IgD-negative memory B cell (primary cell): ENCODE measurements at regions not wholly inside any gene's neighbourhood (a gene's known extent, or its start where the extent isn't known, plus 50 kb on each side); places are given as distances from the start of the nearest gene placed in this dataset.

Source experiments
- H3K27ac Mint-ChIP-seq, 3 donors: one replicate each; pipeline ENCODE4 v1.8.0; 2020 to 2022; ENCODE audit warnings: mild to moderate bottlenecking in 3 of 3, mixed read lengths in 3 of 3, moderate library complexity in 1 of 3
- H3K27me3 Mint-ChIP-seq: one replicate; pipeline ENCODE4 v1.8.0; 2021; ENCODE audit warnings: mixed read lengths
- H3K36me3 Mint-ChIP-seq: one replicate; pipeline ENCODE4 v1.8.0; 2020; ENCODE audit warnings: mild to moderate bottlenecking, mixed read lengths
- H3K4me1 Mint-ChIP-seq, 3 donors: one replicate each; pipeline ENCODE4 v1.8.0; 2020 to 2022; ENCODE audit warnings: mixed read lengths in 3 of 3, mild to moderate bottlenecking in 1 of 3
- H3K4me3 Mint-ChIP-seq, 4 donors: one replicate each; pipeline ENCODE4 v1.8.0; 2020 to 2022; ENCODE audit warnings: mild to moderate bottlenecking in 4 of 4, mixed read lengths in 4 of 4, moderate library complexity in 3 of 4
- H3K9me3 Mint-ChIP-seq, 3 donors: one replicate each; pipeline ENCODE4 v1.8.0; 2020 to 2021; ENCODE audit warnings: mixed read lengths in 3 of 3, mild to moderate bottlenecking in 1 of 3

- Mint-ChIP-seq H3K27ac (no peak overlapping the region), H3K36me3 (no peaks in the 10 kb centered on the region), H3K4me3 (no peak overlapping the region), H3K27me3 (peaks cover 2% of the 10 kb centered on the region), H3K9me3 (peaks cover 0 to 4% (median 0%) of the 10 kb centered on the region in 3 donors), H3K4me1 (peaks cover 0 to 2% (median 0%) of the 10 kb centered on the region in 3 donors)
These were observed 202.1 kb upstream of the MEX3C start for GRCh38 chr18:51399491-51400122.

DNA sequence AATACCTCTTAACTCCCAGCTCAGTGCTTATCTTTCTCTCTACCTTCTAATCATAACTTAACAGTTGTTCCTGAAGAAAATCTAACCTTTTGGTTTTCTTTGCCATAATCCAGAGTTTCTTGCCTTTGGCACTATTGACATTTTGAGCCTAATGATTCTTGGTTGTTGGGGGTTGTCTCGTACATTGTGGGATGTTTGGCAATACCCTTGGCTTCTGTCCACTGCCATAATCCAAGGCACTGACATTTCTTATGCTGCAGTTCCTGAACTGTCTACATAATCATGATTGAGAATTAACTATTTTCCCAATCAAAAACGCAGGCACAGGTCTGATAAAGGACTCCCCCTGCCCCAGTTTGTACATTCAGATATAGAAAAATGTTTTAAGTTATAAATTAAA, 203.2 kb upstream of the MEX3C start:
- Mint-ChIP-seq H3K4me3 (no peak overlapping the region), H3K4me1 (peaks cover 0 to 2% (median 0%) of the 10 kb centered on the region in 3 donors), H3K36me3 (no peaks in the 10 kb centered on the region), H3K27ac (no peak overlapping the region), H3K9me3 (peaks cover 0 to 2% (median 0%) of the 10 kb centered on the region in 3 donors), H3K27me3 (peaks cover 3% of the 10 kb centered on the region)

GRCh38 chr18:51401912-51402311, 204.4 kb upstream of the MEX3C start:
- no peak overlapping the region for H3K27ac Mint-ChIP-seq
- no peaks in the 10 kb centered on the region for H3K9me3 Mint-ChIP-seq
- H3K27me3 Mint-ChIP-seq, result peaks cover 3% of the 10 kb centered on the region
- H3K36me3 Mint-ChIP-seq, result no peaks in the 10 kb centered on the region
- H3K4me3 Mint-ChIP-seq, result no peak overlapping the region
- peaks cover 0 to 3% (median 0%) of the 10 kb centered on the region in 3 donors for H3K4me1 Mint-ChIP-seq

DNA sequence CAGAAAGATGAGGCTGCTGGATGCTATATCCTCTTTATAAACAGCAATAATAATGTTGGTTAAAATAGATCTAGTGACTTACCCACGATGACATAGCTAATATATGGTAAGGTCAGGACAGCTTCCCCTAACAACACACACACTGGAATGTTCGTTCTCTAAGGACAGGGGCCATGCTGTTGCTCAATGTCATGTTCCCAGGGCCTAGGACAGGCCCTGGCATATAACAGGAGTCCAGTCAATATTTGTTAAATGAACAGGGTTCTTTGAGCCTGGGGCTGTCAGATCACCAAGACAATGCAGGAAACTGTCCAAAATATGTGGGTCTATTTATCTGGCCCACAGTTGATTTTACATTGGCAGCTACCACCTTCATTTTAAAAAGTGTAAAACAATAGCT, 207.1 kb upstream of the MEX3C start:
- Mint-ChIP-seq H3K4me1 (peaks cover 0 to 3% (median 0%) of the 10 kb centered on the region in 3 donors), H3K4me3 (no peak overlapping the region), H3K36me3 (no peaks in the 10 kb centered on the region), H3K27ac (no peak overlapping the region), H3K9me3 (no peaks in the 10 kb centered on the region), H3K27me3 (peaks cover 3% of the 10 kb centered on the region)

- no peak overlapping the region for H3K27ac Mint-ChIP-seq
- peaks cover 4% of the 10 kb centered on the region for H3K27me3 Mint-ChIP-seq
- H3K36me3 Mint-ChIP-seq, result no peaks in the 10 kb centered on the region
- H3K4me3 Mint-ChIP-seq, result no peak overlapping the region
- H3K4me1 Mint-ChIP-seq, result peaks cover 0 to 3% (median 0%) of the 10 kb centered on the region in 3 donors
- peaks cover 0 to 2% (median 0%) of the 10 kb centered on the region in 3 donors for H3K9me3 Mint-ChIP-seq
These were observed 208.4 kb upstream of the MEX3C start for GRCh38 chr18:51405683-51406477.

DNA sequence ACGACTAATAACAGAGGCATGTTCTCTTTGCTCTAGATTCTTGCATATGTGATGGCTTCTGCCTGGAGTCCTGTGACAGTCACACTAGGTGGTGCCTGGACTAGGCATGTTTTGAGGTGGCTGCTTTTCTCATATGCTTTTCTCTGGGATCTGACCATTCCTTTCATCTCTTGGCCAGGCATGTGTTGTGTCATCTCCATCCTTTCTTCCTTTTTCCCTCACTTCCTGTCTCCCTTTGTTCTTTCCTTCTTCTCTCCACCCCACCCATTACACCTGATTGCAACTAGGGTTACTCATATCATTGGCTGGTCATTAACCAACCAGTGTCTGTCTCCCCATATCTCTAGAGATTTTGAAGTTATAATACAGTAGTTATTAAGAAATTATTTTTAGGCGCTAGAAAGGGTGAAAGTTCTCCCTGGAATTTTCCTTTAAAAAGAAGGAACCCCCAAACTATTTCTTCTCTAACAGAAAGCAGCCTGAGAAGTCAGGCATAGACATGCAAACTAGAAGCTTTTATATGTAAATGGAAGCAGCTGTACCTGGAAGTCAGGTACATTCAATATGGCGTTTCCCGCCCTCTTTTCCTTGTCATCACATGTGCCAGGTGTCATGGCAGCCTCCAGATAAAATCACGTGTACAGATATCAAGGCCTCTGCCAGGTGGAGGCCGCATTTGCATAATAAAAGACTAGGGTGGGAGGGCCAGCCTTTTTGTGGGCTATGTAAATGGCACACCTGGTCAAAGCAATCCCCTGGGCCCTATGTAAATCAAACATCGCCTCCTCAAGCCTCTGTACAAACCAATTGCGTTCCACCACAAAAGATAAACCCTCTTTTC, 220.4 kb upstream of the MEX3C start:
- no peaks in the 10 kb centered on the region for H3K36me3 Mint-ChIP-seq
- H3K27me3 Mint-ChIP-seq, result peaks cover 2% of the 10 kb centered on the region
- H3K27ac Mint-ChIP-seq, result no peak overlapping the region
- H3K9me3 Mint-ChIP-seq, result no peaks in the 10 kb centered on the region
- no peak overlapping the region for H3K4me3 Mint-ChIP-seq
- peaks cover 4 to 5% (median 4%) of the 10 kb centered on the region in 3 donors for H3K4me1 Mint-ChIP-seq

GRCh38 chr18:51425475-51425874, 228.0 kb upstream of the MEX3C start:
- H3K9me3 Mint-ChIP-seq, result no peaks in the 10 kb centered on the region
- H3K27me3 Mint-ChIP-seq, result peaks cover 18% of the 10 kb centered on the region
- H3K27ac Mint-ChIP-seq, result no peak overlapping the region
- no peak overlapping the region for H3K4me3 Mint-ChIP-seq
- peaks cover 4 to 12% (median 4%) of the 10 kb centered on the region in 3 donors for H3K4me1 Mint-ChIP-seq
- no peaks in the 10 kb centered on the region for H3K36me3 Mint-ChIP-seq

DNA sequence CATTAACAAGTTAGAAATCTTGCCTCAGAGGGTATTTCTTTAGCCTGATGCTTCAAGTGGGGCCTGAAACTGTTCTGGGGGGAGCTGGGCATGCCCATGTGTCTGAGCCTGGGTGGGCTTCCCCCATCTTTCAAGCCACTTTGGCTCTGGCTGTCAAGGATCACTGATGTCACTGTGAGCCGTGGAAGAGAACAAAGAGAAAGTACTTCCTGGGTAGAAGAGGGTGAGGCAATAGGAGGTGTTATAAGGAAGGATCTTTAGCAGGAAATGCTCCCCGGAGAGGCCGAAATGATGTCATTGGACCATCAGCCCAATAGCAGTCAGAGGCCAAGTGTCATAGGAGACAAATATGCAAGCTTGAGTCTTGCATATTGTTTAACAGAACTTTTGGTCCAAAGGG, 228.4 kb upstream of the MEX3C start:
- peaks cover 4 to 12% (median 4%) of the 10 kb centered on the region in 3 donors for H3K4me1 Mint-ChIP-seq

DNA sequence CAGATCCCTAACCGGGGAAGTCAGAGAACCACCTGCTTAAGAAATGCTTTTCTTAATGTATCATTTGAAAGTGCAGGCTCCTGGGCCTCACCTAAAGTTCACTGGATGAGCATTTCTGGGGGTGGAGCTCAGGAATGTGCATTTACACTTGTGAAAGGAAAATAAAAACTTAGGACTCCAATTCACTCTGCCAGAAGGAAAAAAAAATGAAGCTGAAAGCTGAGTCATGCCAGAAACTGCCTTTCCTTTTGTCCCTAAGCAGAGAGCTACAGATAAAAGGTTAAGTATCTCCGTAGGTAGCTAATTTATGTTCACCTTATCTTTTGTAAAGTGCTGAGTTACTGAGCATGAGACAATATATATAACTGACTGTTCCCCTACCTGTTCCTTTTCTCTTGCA, 229.5 kb upstream of the MEX3C start:
- H3K27ac Mint-ChIP-seq, result no peak overlapping the region
- H3K27me3 Mint-ChIP-seq, result peaks cover 18% of the 10 kb centered on the region
- H3K36me3 Mint-ChIP-seq, result no peaks in the 10 kb centered on the region
- no peaks in the 10 kb centered on the region for H3K9me3 Mint-ChIP-seq
- no peak overlapping the region for H3K4me3 Mint-ChIP-seq
- H3K4me1 Mint-ChIP-seq, result peaks cover 4 to 12% (median 4%) of the 10 kb centered on the region in 3 donors

More for the DNA sequence above, 228.4 kb upstream of the MEX3C start:
- no peaks in the 10 kb centered on the region for H3K9me3 Mint-ChIP-seq
- no peaks in the 10 kb centered on the region for H3K36me3 Mint-ChIP-seq
- H3K27me3 Mint-ChIP-seq, result peaks cover 18% of the 10 kb centered on the region
- no peak overlapping the region for H3K4me3 Mint-ChIP-seq
- H3K27ac Mint-ChIP-seq, result no peak overlapping the region

GRCh38 chr18:51429644-51430043, 232.2 kb upstream of the MEX3C start:
- Mint-ChIP-seq H3K4me3 (no peak overlapping the region), H3K4me1 (peaks cover 4 to 12% (median 4%) of the 10 kb centered on the region in 3 donors), H3K27ac (no peak overlapping the region), H3K27me3 (peaks cover 18% of the 10 kb centered on the region), H3K9me3 (no peaks in the 10 kb centered on the region), H3K36me3 (no peaks in the 10 kb centered on the region)

- Mint-ChIP-seq H3K27me3 (peaks cover 13% of the 10 kb centered on the region), H3K4me3 (no peak overlapping the region), H3K36me3 (no peaks in the 10 kb centered on the region), H3K27ac (no peak overlapping the region), H3K9me3 (no peaks in the 10 kb centered on the region), H3K4me1 (peaks cover 4 to 6% (median 4%) of the 10 kb centered on the region in 3 donors)
These were observed 233.1 kb upstream of the MEX3C start for GRCh38 chr18:51430538-51430937.

DNA sequence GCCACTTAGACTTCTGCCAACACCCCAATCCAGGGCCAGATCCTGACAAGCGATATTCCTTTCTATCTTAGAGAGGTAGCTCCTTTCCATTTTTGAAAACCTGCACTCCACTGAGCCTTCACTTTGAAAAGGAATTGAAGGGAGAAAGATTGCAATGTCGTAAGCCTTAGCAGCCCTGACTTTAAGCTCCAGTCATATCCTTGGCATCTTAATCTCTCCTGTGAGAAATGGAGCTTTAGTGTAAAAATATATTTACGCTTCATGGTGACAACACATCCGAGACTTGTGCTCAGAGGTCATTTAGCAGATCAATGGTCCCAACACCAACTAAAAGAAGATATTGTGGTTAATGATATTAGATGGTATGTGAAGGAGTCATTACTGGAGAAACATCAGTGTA, 235.8 kb upstream of the MEX3C start:
- H3K27ac Mint-ChIP-seq, result no peak overlapping the region
- no peak overlapping the region for H3K4me3 Mint-ChIP-seq
- no peaks in the 10 kb centered on the region for H3K4me1 Mint-ChIP-seq
- peaks cover 3% of the 10 kb centered on the region for H3K36me3 Mint-ChIP-seq
- H3K27me3 Mint-ChIP-seq, result peaks cover 18% of the 10 kb centered on the region
- H3K9me3 Mint-ChIP-seq, result peaks cover 0 to 5% (median 0%) of the 10 kb centered on the region in 3 donors

DNA sequence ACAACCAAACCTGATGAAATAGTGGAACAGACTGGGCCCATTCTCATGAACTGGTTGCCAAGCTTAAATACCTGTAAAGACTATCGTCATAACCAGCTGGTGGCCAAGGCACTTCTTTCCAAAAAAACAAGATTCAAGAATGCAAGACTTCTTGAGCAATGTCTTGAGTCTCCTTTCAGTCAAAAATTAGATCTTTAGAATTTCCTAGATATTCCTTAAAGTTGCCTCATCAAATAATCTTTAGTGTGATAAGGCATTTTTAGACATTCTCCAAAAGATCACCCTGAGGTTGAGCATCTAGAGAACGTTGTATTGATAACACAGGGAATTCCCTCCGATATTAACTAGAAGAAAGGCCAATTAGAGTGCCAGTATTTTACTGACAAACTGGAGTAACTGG, 236.4 kb upstream of the MEX3C start:
- H3K4me3 Mint-ChIP-seq, result no peak overlapping the region
- no peaks in the 10 kb centered on the region for H3K4me1 Mint-ChIP-seq
- H3K27me3 Mint-ChIP-seq, result peaks cover 17% of the 10 kb centered on the region
- H3K36me3 Mint-ChIP-seq, result peaks cover 3% of the 10 kb centered on the region
- peaks cover 0 to 5% (median 0%) of the 10 kb centered on the region in 3 donors for H3K9me3 Mint-ChIP-seq
- no peak overlapping the region for H3K27ac Mint-ChIP-seq

DNA sequence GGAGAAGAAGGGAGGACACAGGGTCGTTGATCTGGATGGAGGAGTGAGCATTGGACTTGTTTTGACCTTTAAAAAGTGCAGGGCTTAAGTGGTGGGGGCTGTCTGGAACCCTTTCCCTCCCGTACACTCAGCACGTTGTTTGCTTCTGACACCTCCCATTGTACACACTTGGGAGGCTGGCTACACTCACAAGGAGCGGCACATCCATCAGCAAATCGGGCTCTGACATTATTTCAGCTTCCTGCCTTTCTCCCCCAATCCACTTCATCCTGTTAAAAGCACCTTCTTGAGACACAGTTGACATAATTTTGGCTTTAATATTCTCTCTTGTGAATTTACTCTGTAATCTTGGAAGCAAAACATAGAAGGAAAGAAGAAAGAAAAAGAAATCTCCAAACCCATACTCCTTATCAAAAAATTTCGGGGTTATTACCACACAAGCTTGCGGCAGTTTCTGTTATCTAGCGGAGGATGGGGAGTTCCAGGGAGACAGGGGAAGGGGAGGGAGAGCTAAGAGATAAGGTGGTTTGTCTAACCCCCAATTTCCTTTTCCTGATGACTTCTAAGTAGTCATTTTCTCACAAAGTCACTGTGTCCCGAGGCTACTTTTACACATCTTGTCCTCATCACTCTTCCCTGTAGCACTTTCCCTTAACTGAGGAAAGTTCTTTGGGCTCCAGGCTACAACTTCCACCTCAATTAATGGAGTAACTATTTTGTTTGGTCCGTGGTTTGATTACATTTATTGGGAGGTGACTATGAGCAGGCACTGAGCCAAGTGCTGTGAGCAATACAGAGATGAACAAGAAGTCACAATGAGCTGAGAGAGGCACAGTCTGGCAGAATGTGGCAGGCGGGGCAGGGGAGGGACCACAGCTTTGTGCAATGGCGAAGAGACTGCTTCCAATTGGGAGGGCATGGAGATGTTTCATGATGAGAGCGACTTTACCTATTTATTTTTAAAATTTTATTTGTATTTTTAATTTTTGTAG, 240.1 kb upstream of the MEX3C start:
- H3K27me3 Mint-ChIP-seq, result peaks cover 16% of the 10 kb centered on the region
- H3K36me3 Mint-ChIP-seq, result peaks cover 3% of the 10 kb centered on the region
- H3K4me3 Mint-ChIP-seq, result no peak overlapping the region
- H3K27ac Mint-ChIP-seq, result no peak overlapping the region
- peaks cover 0 to 5% (median 0%) of the 10 kb centered on the region in 3 donors for H3K9me3 Mint-ChIP-seq
- H3K4me1 Mint-ChIP-seq, result no peaks in the 10 kb centered on the region
